ENCODE measurements at regions not wholly inside any gene's neighbourhood (a gene's known extent, or its start where the extent isn't known, plus 50 kb on each side); places are given as distances from the start of the nearest gene placed in this dataset.

- no peak for DNase-seq
- no peak overlapping the region for H3K4me3 ChIP-seq
- H3K27me3 ChIP-seq = no peaks in the 10 kb centered on the region
- no peaks in the 10 kb centered on the region for H3K4me1 ChIP-seq
- intact Hi-C loops (cut with DNase I; ENCODE audit: low total_unique reads) = no loop called here
- TF ChIP-seq CTCF (IDR thresholded peaks at IDR 0.05) = no peak
- TF ChIP-seq POLR2A (IDR thresholded peaks at IDR 0.05) = no peak
- no peak overlapping the region for H3K27ac ChIP-seq
- no peaks in the 10 kb centered on the region for H3K36me3 ChIP-seq
- no peaks in the 10 kb centered on the region for H3K9me3 ChIP-seq
Measured at GRCh38 chr13:59111751-59112171, 1052.0 kb downstream of the DIAPH3 start.

- TF ChIP-seq POLR2A (IDR thresholded peaks at IDR 0.05) (no peak), CTCF (IDR thresholded peaks at IDR 0.05) (no peak)
- Histone ChIP-seq H3K27me3 (no peaks in the 10 kb centered on the region), H3K9me3 (no peaks in the 10 kb centered on the region), H3K27ac (no peak overlapping the region), H3K36me3 (no peaks in the 10 kb centered on the region), H3K4me1 (no peaks in the 10 kb centered on the region), H3K4me3 (no peak overlapping the region)
- no peak for DNase-seq
- intact Hi-C loops (cut with DNase I; ENCODE audit: low total_unique reads) = no loop called here
Measured at GRCh38 chr13:59112221-59112718, 1051.5 kb downstream of the DIAPH3 start.

GRCh38 chr13:59119475-59119874, 1044.3 kb downstream of the DIAPH3 start:
- Histone ChIP-seq H3K4me1 (no peaks in the 10 kb centered on the region), H3K9me3 (no peaks in the 10 kb centered on the region), H3K27ac (no peak overlapping the region), H3K27me3 (no peaks in the 10 kb centered on the region), H3K4me3 (no peak overlapping the region), H3K36me3 (no peaks in the 10 kb centered on the region)
- no peak for DNase-seq
- intact Hi-C loops (cut with DNase I; ENCODE audit: low total_unique reads) = no loop called here
- no peak for TF ChIP-seq CTCF (IDR thresholded peaks at IDR 0.05)

GRCh38 chr13:59120297-59120843, 1043.4 kb downstream of the DIAPH3 start:
- no peaks in the 10 kb centered on the region for H3K9me3 ChIP-seq
- no peaks in the 10 kb centered on the region for H3K4me1 ChIP-seq
- DNase-seq = no peak
- H3K4me3 ChIP-seq = no peak overlapping the region
- no peaks in the 10 kb centered on the region for H3K36me3 ChIP-seq
- intact Hi-C loops (cut with DNase I; ENCODE audit: low total_unique reads) = no loop called here
- TF ChIP-seq POLR2A (IDR thresholded peaks at IDR 0.05) (no peak), CTCF (IDR thresholded peaks at IDR 0.05) (no peak)
- H3K27ac ChIP-seq = no peak overlapping the region
- no peaks in the 10 kb centered on the region for H3K27me3 ChIP-seq

GRCh38 chr13:59121507-59121906, 1042.2 kb downstream of the DIAPH3 start:
- Histone ChIP-seq H3K27me3 (no peaks in the 10 kb centered on the region), H3K4me3 (no peak overlapping the region), H3K36me3 (no peaks in the 10 kb centered on the region), H3K27ac (no peak overlapping the region), H3K9me3 (no peaks in the 10 kb centered on the region), H3K4me1 (no peaks in the 10 kb centered on the region)
- TF ChIP-seq CTCF (IDR thresholded peaks at IDR 0.05) (no peak), POLR2A (IDR thresholded peaks at IDR 0.05) (no peak)
- intact Hi-C loops (cut with DNase I; ENCODE audit: low total_unique reads) = no loop called here
- no peak for DNase-seq
